Astrocyte (in vitro differentiated cells and primary cell): ENCODE measurements at regions not wholly inside any gene's neighbourhood (a gene's known extent, or its start where the extent isn't known, plus 50 kb on each side); places are given as distances from the start of the nearest gene placed in this dataset.

Experiments
- DNase-seq: peaks from one replicate; pipeline ENCODE4 v3.0.0-alpha.2; 2010; ENCODE audit warnings: low read depth
- FAIRE-seq: peaks from 2 replicates; lab custom pipeline; 2011; peaks lifted over from hg19 to GRCh38; lab: Jason Lieb, UNC
- H2AFZ ChIP-seq: 2 replicates; pipeline ENCODE4 v1.6.0; 2012; ENCODE audit warnings: low read depth, low read length, inconsistent platforms
- H3K27ac ChIP-seq: 2 replicates; pipeline ENCODE4 v1.5.1; 2011; ENCODE audit warnings: low read depth, low read length, inconsistent platforms
- H3K27me3 ChIP-seq: 2 replicates; pipeline ENCODE4 v1.6.0; 2011; ENCODE audit warnings: low read length, inconsistent platforms; ENCODE audit not compliant: insufficient read depth
- H3K36me3 ChIP-seq: 2 replicates; pipeline ENCODE4 v1.5.1; 2011; ENCODE audit warnings: low read length, inconsistent platforms; ENCODE audit not compliant: insufficient read depth
- H3K4me1 ChIP-seq: 2 replicates; pipeline ENCODE4 v1.5.1; 2011; ENCODE audit warnings: low read length, inconsistent platforms; ENCODE audit not compliant: insufficient read depth
- H3K4me2 ChIP-seq: 2 replicates; pipeline ENCODE4 v1.6.0; 2012; ENCODE audit warnings: low read length, inconsistent platforms
- H3K4me3 ChIP-seq: 2 replicates; pipeline ENCODE4 v1.5.1; 2011; ENCODE audit warnings: low read depth, mild to moderate bottlenecking, low read length, inconsistent platforms; ENCODE audit not compliant: insufficient read depth
- H3K79me2 ChIP-seq: 2 replicates; pipeline ENCODE4 v1.6.0; 2012; ENCODE audit warnings: mild to moderate bottlenecking, low read length, inconsistent platforms; ENCODE audit not compliant: insufficient read depth
- H3K9ac ChIP-seq: 2 replicates; pipeline ENCODE4 v1.6.0; 2012; ENCODE audit warnings: mild to moderate bottlenecking, low read length, inconsistent platforms
- H3K9me3 ChIP-seq: 2 replicates; pipeline ENCODE4 v1.5.1; 2012; ENCODE audit warnings: low read depth, mild to moderate bottlenecking, low read length, inconsistent platforms; ENCODE audit not compliant: insufficient read depth
- H4K20me1 ChIP-seq: 2 replicates; pipeline ENCODE4 v1.6.0; 2012; ENCODE audit warnings: low read length, inconsistent platforms; ENCODE audit not compliant: insufficient read depth
- H3K27ac Mint-ChIP-seq: one replicate; pipeline ENCODE4 v1.8.0; 2021; ENCODE audit warnings: mild to moderate bottlenecking, mixed read lengths; ENCODE audit not compliant: unreplicated experiment
- H3K27me3 Mint-ChIP-seq: one replicate; pipeline ENCODE4 v1.8.0; 2021; ENCODE audit warnings: low read depth, mixed read lengths; ENCODE audit not compliant: unreplicated experiment
- H3K36me3 Mint-ChIP-seq: one replicate; pipeline ENCODE4 v1.8.0; 2021; ENCODE audit warnings: low read depth, mixed read lengths; ENCODE audit not compliant: unreplicated experiment
- H3K4me1 Mint-ChIP-seq: one replicate; pipeline ENCODE4 v1.8.0; 2021; ENCODE audit warnings: low read depth, mixed read lengths; ENCODE audit not compliant: unreplicated experiment
- H3K4me3 Mint-ChIP-seq: one replicate; pipeline ENCODE4 v1.8.0; 2021; ENCODE audit warnings: mild to moderate bottlenecking, moderate library complexity, mixed read lengths; ENCODE audit not compliant: unreplicated experiment
- H3K9me3 Mint-ChIP-seq: one replicate; pipeline ENCODE4 v1.8.0; 2021; ENCODE audit warnings: mild to moderate bottlenecking, mixed read lengths; ENCODE audit not compliant: unreplicated experiment
- EZH2 ChIP-seq: IDR thresholded peaks from 2 replicates; pipeline ENCODE4 v1.6.1; 2012; ENCODE audit warnings: mild to moderate bottlenecking, low read length, inconsistent platforms; ENCODE audit not compliant: insufficient read depth
- TF ChIP-seq, protein P1 (sequence below): IDR thresholded peaks from 2 replicates; pipeline ENCODE4 v1.5.1; 2011; ENCODE audit warnings: low read depth, mild to moderate bottlenecking, inconsistent platforms, low read length, moderate library complexity; ENCODE audit not compliant: insufficient read depth

DNA sequence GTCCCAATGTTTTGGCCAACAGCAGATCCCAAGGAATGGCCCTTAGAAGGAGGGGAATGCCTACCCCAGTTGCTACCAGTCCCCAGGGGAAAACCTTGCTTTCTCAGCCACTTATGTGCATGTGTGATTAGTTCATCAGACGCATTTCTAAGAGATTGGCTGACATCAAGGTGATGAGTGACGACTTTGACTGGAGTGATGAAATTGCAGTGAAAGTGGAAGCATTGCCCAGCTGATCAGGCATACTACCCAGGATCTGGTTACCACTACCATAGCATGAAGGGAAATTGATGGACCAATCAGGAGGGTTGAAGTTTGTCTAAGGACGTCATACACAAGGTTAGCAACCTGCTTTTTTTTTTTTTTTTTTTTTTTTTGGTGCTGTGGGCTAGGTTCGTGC is 90.3 kb upstream of the ELMO1 start:
- H3K36me3 Mint-ChIP-seq = no peaks in the 10 kb centered on the region
- DNase-seq (no peak), FAIRE-seq (no peak)
- TF ChIP-seq EZH2 = no peak
- TF ChIP-seq, protein P1, sequence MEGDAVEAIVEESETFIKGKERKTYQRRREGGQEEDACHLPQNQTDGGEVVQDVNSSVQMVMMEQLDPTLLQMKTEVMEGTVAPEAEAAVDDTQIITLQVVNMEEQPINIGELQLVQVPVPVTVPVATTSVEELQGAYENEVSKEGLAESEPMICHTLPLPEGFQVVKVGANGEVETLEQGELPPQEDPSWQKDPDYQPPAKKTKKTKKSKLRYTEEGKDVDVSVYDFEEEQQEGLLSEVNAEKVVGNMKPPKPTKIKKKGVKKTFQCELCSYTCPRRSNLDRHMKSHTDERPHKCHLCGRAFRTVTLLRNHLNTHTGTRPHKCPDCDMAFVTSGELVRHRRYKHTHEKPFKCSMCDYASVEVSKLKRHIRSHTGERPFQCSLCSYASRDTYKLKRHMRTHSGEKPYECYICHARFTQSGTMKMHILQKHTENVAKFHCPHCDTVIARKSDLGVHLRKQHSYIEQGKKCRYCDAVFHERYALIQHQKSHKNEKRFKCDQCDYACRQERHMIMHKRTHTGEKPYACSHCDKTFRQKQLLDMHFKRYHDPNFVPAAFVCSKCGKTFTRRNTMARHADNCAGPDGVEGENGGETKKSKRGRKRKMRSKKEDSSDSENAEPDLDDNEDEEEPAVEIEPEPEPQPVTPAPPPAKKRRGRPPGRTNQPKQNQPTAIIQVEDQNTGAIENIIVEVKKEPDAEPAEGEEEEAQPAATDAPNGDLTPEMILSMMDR = no peak
- no peaks in the 10 kb centered on the region for H4K20me1 ChIP-seq
- no peak overlapping the region for H3K4me3 ChIP-seq
- H3K4me1 ChIP-seq = no peaks in the 10 kb centered on the region
- H3K4me2 ChIP-seq = no peak overlapping the region
- no peak overlapping the region for H3K27ac ChIP-seq
- no peaks in the 10 kb centered on the region for H3K79me2 ChIP-seq
- no peak overlapping the region for H2AFZ ChIP-seq
- no peak overlapping the region for H3K27ac Mint-ChIP-seq
- H3K4me1 Mint-ChIP-seq = peaks cover 2% of the 10 kb centered on the region
- H3K9me3 Mint-ChIP-seq = no peaks in the 10 kb centered on the region
- H3K27me3 ChIP-seq = no peaks in the 10 kb centered on the region
- H3K4me3 Mint-ChIP-seq = no peak overlapping the region
- no peaks in the 10 kb centered on the region for H3K36me3 ChIP-seq
- H3K9ac ChIP-seq = no peak overlapping the region
- H3K27me3 Mint-ChIP-seq = no peaks in the 10 kb centered on the region
- peaks cover 4% of the 10 kb centered on the region for H3K9me3 ChIP-seq

- peaks cover 2% of the 10 kb centered on the region for H3K4me1 Mint-ChIP-seq
- no peak for FAIRE-seq
- TF ChIP-seq EZH2 = no peak
- TF ChIP-seq, protein P1 = no peak
- Histone ChIP-seq H3K9me3 (peaks cover 4% of the 10 kb centered on the region), H2AFZ (no peak overlapping the region), H3K9ac (no peak overlapping the region), H4K20me1 (no peaks in the 10 kb centered on the region), H3K4me2 (no peak overlapping the region), H3K27ac (no peak overlapping the region), H3K27me3 (no peaks in the 10 kb centered on the region), H3K4me3 (no peak overlapping the region), H3K79me2 (no peaks in the 10 kb centered on the region), H3K4me1 (no peaks in the 10 kb centered on the region), H3K36me3 (no peaks in the 10 kb centered on the region)
- peak overlapping the region; percentile 56 for H3K4me3 Mint-ChIP-seq
- DNase-seq = no peak
- H3K36me3 Mint-ChIP-seq = no peaks in the 10 kb centered on the region
- no peaks in the 10 kb centered on the region for H3K27me3 Mint-ChIP-seq
- H3K9me3 Mint-ChIP-seq = no peaks in the 10 kb centered on the region
- H3K27ac Mint-ChIP-seq = no peak overlapping the region
These were observed 92.3 kb upstream of the ELMO1 start for GRCh38 chr7:37540917-37541316.

GRCh38 chr7:37541810-37542443 is 93.3 kb upstream of the ELMO1 start:
- no peak overlapping the region for H3K27ac Mint-ChIP-seq
- TF ChIP-seq, protein P1 = no peak
- TF ChIP-seq EZH2 = no peak
- H3K27ac ChIP-seq = no peak overlapping the region
- no peaks in the 10 kb centered on the region for H3K36me3 ChIP-seq
- H3K4me2 ChIP-seq = no peak overlapping the region
- no peaks in the 10 kb centered on the region for H3K4me1 ChIP-seq
- no peaks in the 10 kb centered on the region for H3K9me3 Mint-ChIP-seq
- H3K36me3 Mint-ChIP-seq = no peaks in the 10 kb centered on the region
- H2AFZ ChIP-seq = no peak overlapping the region
- no peak overlapping the region for H3K9ac ChIP-seq
- peaks cover 6% of the 10 kb centered on the region for H3K4me1 Mint-ChIP-seq
- FAIRE-seq (no peak), DNase-seq (no peak)
- H3K27me3 Mint-ChIP-seq = no peaks in the 10 kb centered on the region
- H4K20me1 ChIP-seq = no peaks in the 10 kb centered on the region
- no peaks in the 10 kb centered on the region for H3K27me3 ChIP-seq
- H3K4me3 Mint-ChIP-seq = no peak overlapping the region
- H3K79me2 ChIP-seq = no peaks in the 10 kb centered on the region
- H3K9me3 ChIP-seq = no peaks in the 10 kb centered on the region
- no peak overlapping the region for H3K4me3 ChIP-seq
